Adrenal gland (tissue), 9 donors: ENCODE measurements at regions not wholly inside any gene's neighbourhood (a gene's known extent, or its start where the extent isn't known, plus 50 kb on each side); places are given as distances from the start of the nearest gene placed in this dataset.
"Not testable (repeated sequence)": the region's sequence is repeated elsewhere in the genome, so short reads cannot be mapped to it uniquely, and the experiment has no call there.

Experiments used
- DNase-seq, 7 donors: peaks; one replicate each; pipeline ENCODE4 v3.0.0-alpha.2; 2019 to 2020
- H3K27ac ChIP-seq, 5 donors: fragments of 200-600 bp; sonication (generic) in 4 of 5; 1 replicate in 3 of 5; 2 replicates in 2 of 5; pipeline versions ENCODE4 v1.5.1 to v1.8.0; 2016 to 2020; ENCODE audit warnings: mild to moderate bottlenecking in 1 of 5
- H3K27me3 ChIP-seq: fragments of 200-600 bp; 2 replicates; pipeline ENCODE4 v1.8.0; 2021
- H3K36me3 ChIP-seq, 2 donors: fragments of 200-600 bp; replicated peaks in 1 of 2; 1 replicate in 1 of 2; 2 replicates in 1 of 2; pipeline versions ENCODE4 v1.5.1 to v1.8.0; 2018 to 2022
- H3K4me1 ChIP-seq, 2 donors: fragments of 200-600 bp; replicated peaks in 1 of 2; 1 replicate in 1 of 2; 2 replicates in 1 of 2; pipeline versions ENCODE4 v1.5.1 to v1.8.0; 2018 to 2021
- H3K4me3 ChIP-seq, 4 donors: fragments of 200-600 bp; sonication (generic) in 3 of 4; one replicate each; pipeline ENCODE4 v1.5.1; 2016 to 2018
- H3K9me3 ChIP-seq, 3 donors: fragments of 200-600 bp; sonication (generic) in 1 of 3; replicated peaks in 1 of 3; 1 replicate in 2 of 3; 2 replicates in 1 of 3; pipeline versions ENCODE4 v1.5.1 to v1.8.0; 2016 to 2021
- CTCF ChIP-seq, 6 experiments: fragments of 450-650 bp in 4 of 6; fragments of 200-600 bp in 2 of 6; sonication (generic) in 1 of 6; IDR thresholded peaks; 1 replicate in 5 of 6; 2 replicates in 1 of 6; pipeline versions ENCODE4 v1.5.1 to v1.8.0; 2016 to 2021; ENCODE audit warnings: antibody characterized with exemption in 6 of 6, mild to moderate bottlenecking in 2 of 6, moderate library complexity in 1 of 6
- POLR2A ChIP-seq, 2 donors: fragments of 450-650 bp; IDR thresholded peaks; one replicate each; pipeline ENCODE4 v1.6.1; 2017; ENCODE audit warnings: antibody characterized with exemption in 2 of 2, mild to moderate bottlenecking in 2 of 2, moderate library complexity in 1 of 2
- WGBS, 4 donors: extraction: QIAGEN DNeasy Blood & Tissue Kit in 2 of 4; methylation state at CpG; one replicate each; pipeline versions ENCODE4 v1.1.5 to v1.1.7; 2013 to 2017; 5-methylcytosine and 5-hydroxymethylcytosine counted together
- intact Hi-C, 2 donors: fragments of 100-400 bp; cut with DNase I; formaldehyde crosslinking; loops; one replicate each; pipeline versions ENCODE4 v1.14.1 to v1.15.0; 2022 to 2023
- donor health status: healthy with polysubstance abuse.
- donor health status: Bipolar disorder and iron deficiency.
- donor health status: DM: yes; HTN: yes; CAD: no.
- donor health status: DM: no; HTN: no; CAD: no.
- donor health status: DM: no; HTN: no; CAD: no.

DNA sequence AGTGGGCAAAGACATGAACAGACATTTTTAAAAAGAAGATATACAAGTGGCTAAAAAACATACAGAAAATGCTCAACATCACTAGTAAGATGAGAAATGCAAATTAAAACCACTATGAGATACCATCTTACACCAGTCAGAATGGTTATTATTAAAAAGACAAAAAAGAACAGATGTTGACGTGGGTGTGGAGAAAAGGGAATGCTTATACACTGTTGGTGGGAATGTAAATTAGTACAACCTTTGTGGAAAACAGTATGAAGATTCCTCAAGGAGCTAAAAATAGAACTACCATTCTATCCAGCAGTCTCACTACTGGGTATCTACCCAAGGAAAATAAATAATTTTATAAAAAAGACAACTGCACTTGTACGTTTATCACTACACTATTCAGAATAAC lies 73.9 kb downstream of the EBNA1BP2 start:
- H3K4me1 ChIP-seq = no peaks in the 10 kb centered on the region
- no peak overlapping the region for H3K27ac ChIP-seq
- TF ChIP-seq CTCF (IDR thresholded peaks at IDR 0.05) (no peak), POLR2A (IDR thresholded peaks at IDR 0.05) (no peak)
- no peak overlapping the region for H3K4me3 ChIP-seq
- intact Hi-C loops = no loop called here
- H3K27me3 ChIP-seq = no peaks in the 10 kb centered on the region
- WGBS, 4 donors = 63 to 79% (median 74%) methylated on average over 2 of the region's 2 CpGs
- H3K9me3 ChIP-seq = no peaks in the 10 kb centered on the region
- DNase-seq = no peak
- no peaks in the 10 kb centered on the region for H3K36me3 ChIP-seq

DNA sequence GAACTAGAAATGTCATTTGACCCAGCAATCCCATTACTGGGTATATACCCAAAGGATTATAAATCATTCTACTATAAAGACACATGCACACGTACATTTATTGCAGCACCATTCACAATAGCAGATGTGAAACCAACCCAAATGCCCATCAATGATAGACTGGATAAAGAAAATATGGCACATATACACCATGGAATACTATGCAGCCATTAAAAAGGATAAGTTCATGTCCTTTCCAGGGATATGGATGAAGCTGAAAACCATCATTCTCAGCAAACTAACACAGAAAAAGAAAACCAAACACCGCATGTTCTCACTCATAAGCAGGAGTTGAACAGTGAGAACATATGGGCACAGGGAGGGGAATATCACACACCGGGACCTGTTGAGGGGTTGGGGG lies 75.6 kb downstream of the EBNA1BP2 start:
- H3K27me3 ChIP-seq, H3K4me3 ChIP-seq, H3K27ac ChIP-seq, H3K36me3 ChIP-seq, H3K9me3 ChIP-seq, intact Hi-C loops, DNase-seq, H3K4me1 ChIP-seq: not testable (repeated sequence)
- 89 to 95% (median 90%) methylated on average over 3 of the region's 3 CpGs for WGBS, 4 donors

- H3K27me3 ChIP-seq, DNase-seq, H3K4me3 ChIP-seq, H3K36me3 ChIP-seq, H3K27ac ChIP-seq, H3K4me1 ChIP-seq, intact Hi-C loops, H3K9me3 ChIP-seq: not testable (repeated sequence)
- WGBS, 4 donors = 75 to 81% (median 80%) methylated on average over 7 of the region's 7 CpGs
Observed at GRCh38 chr1:43090812-43091211, 81.3 kb downstream of the EBNA1BP2 start.

GRCh38 chr1:43090157-43090556 lies 81.9 kb downstream of the EBNA1BP2 start:
- H3K4me1 ChIP-seq, H3K36me3 ChIP-seq, H3K27ac ChIP-seq, intact Hi-C loops, H3K9me3 ChIP-seq, DNase-seq, H3K27me3 ChIP-seq, H3K4me3 ChIP-seq: not testable (repeated sequence)
- WGBS, 4 donors = 68 to 82% (median 77%) methylated on average over 2 of the region's 2 CpGs

GRCh38 chr1:43083375-43083891 lies 88.7 kb downstream of the EBNA1BP2 start:
- Histone ChIP-seq H3K27ac (no peak overlapping the region), H3K4me1 (no peaks in the 10 kb centered on the region), H3K4me3 (no peak overlapping the region), H3K36me3 (no peaks in the 10 kb centered on the region), H3K9me3 (no peaks in the 10 kb centered on the region), H3K27me3 (no peaks in the 10 kb centered on the region)
- WGBS, 4 donors = 89 to 97% (median 91%) methylated on average over 1 of the region's 1 CpG
- intact Hi-C loops = no loop called here
- DNase-seq = no peak
- no peak for TF ChIP-seq CTCF (IDR thresholded peaks at IDR 0.05)
- no peak for TF ChIP-seq POLR2A (IDR thresholded peaks at IDR 0.05)

DNA sequence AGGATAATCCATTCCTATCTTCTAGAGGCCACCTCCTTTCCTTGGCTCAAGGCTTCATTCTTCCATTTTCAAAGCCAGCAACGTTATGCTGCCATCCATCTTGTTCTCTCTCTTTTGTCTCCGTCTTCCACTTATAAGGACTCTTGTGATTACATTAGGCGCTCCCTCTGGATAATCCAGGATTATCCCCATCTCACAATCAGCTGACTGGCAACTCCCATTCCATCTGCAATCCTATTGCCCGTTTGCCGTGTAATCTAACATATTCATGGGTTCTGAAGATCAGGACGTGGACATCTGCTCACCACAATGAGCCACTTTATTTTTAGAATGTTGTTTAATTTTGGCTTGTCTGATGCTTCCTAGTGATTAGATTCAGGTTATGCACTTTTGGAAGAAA lies 89.3 kb downstream of the EBNA1BP2 start:
- WGBS, 4 donors = 75 to 88% (median 79%) methylated on average over 6 of the region's 6 CpGs
- TF ChIP-seq POLR2A (IDR thresholded peaks at IDR 0.05) (no peak), CTCF (IDR thresholded peaks at IDR 0.05) (no peak)
- intact Hi-C loops = no loop called here
- Histone ChIP-seq H3K4me1 (no peaks in the 10 kb centered on the region), H3K27ac (no peak overlapping the region), H3K9me3 (no peaks in the 10 kb centered on the region), H3K27me3 (no peaks in the 10 kb centered on the region), H3K36me3 (no peaks in the 10 kb centered on the region), H3K4me3 (no peak overlapping the region)
- DNase-seq = no peak
